Loucy (cell line): ENCODE measurements at regions not wholly inside any gene's neighbourhood (a gene's known extent, or its start where the extent isn't known, plus 50 kb on each side); places are given as distances from the start of the nearest gene placed in this dataset.

Experiments used
- H2AFZ ChIP-seq: fragments of 200-600 bp; sonication (generic); 2 replicates; pipeline ENCODE4 v1.6.0; 2016; ENCODE audit warnings: antibody characterized with exemption, mild to moderate bottlenecking, low read length, moderate library complexity
- H3F3A ChIP-seq: fragments of 200-600 bp; 2 replicates; pipeline ENCODE4 v1.6.0; 2016; ENCODE audit warnings: antibody characterized with exemption, low read depth, mild to moderate bottlenecking
- H3K27me3 ChIP-seq: fragments of 200-600 bp; sonication (generic); 2 replicates; pipeline ENCODE4 v1.6.1; 2014; ENCODE audit warnings: low read length, mild to moderate bottlenecking; ENCODE audit not compliant: insufficient read depth, poor library complexity, severe bottlenecking
- H3K36me3 ChIP-seq: fragments of 200-600 bp; sonication (generic); 2 replicates; pipeline ENCODE4 v1.6.1; 2016; ENCODE audit warnings: low read length; ENCODE audit not compliant: insufficient read depth
- H3K4me1 ChIP-seq: fragments of 200-600 bp; sonication (generic); 2 replicates; pipeline ENCODE4 v1.5.1; 2014; ENCODE audit warnings: low read length, mild to moderate bottlenecking; ENCODE audit not compliant: insufficient read depth, poor library complexity, severe bottlenecking
- H3K4me2 ChIP-seq: fragments of 200-600 bp; sonication (generic); 2 replicates; pipeline ENCODE4 v1.6.0; 2014; ENCODE audit warnings: antibody characterized with exemption, low read length, low read depth, mild to moderate bottlenecking; ENCODE audit not compliant: poor library complexity, severe bottlenecking
- H3K4me3 ChIP-seq: fragments of 200-600 bp; sonication (generic); 2 replicates; pipeline ENCODE4 v1.5.1; 2014; ENCODE audit warnings: low read length, mild to moderate bottlenecking, mixed read lengths; ENCODE audit not compliant: poor library complexity, severe bottlenecking
- H3K79me2 ChIP-seq: fragments of 200-600 bp; sonication (generic); 2 replicates; pipeline ENCODE4 v1.6.1; 2014; ENCODE audit warnings: low read length; ENCODE audit not compliant: insufficient read depth
- H3K9ac ChIP-seq: fragments of 200-600 bp; sonication (generic); 2 replicates; pipeline ENCODE4 v1.6.0; 2014; ENCODE audit warnings: mild to moderate bottlenecking, low read depth, low read length, moderate library complexity; ENCODE audit not compliant: poor library complexity, severe bottlenecking
- H3K9me2 ChIP-seq: fragments of 200-600 bp; sonication (generic); replicated peaks from 2 replicates; pipeline ENCODE4 v1.6.1; 2016; ENCODE audit warnings: low read depth, low read length, mixed read lengths
- H3K9me3 ChIP-seq: fragments of 200-600 bp; sonication (generic); 2 replicates; pipeline ENCODE4 v1.6.1; 2014; ENCODE audit warnings: mild to moderate bottlenecking, antibody characterized with exemption, low read length, low read depth; ENCODE audit not compliant: insufficient read depth
- H4K20me1 ChIP-seq: fragments of 200-600 bp; sonication (generic); 2 replicates; pipeline ENCODE4 v1.6.0; 2014; ENCODE audit warnings: antibody characterized with exemption, low read length, mild to moderate bottlenecking; ENCODE audit not compliant: insufficient read depth, poor library complexity, severe bottlenecking
- CTCF ChIP-seq: fragments of 200-600 bp; sonication (generic); conservative IDR thresholded peaks from 2 replicates; pipeline ENCODE4 v1.5.1; 2014; ENCODE audit warnings: mild to moderate bottlenecking, antibody characterized with exemption, low read length
- EZH2phosphoT487 ChIP-seq: fragments of 200-600 bp; IDR thresholded peaks from 2 replicates; pipeline ENCODE4 v1.6.1; 2018; ENCODE audit warnings: antibody characterized with exemption, mild to moderate bottlenecking, moderate library complexity, borderline replicate concordance

- Histone ChIP-seq H3K36me3 (no peaks in the 10 kb centered on the region), H3F3A (no peaks in the 10 kb centered on the region), H3K27me3 (no peaks in the 10 kb centered on the region), H2AFZ (no peak overlapping the region), H3K4me3 (no peak overlapping the region), H3K79me2 (no peaks in the 10 kb centered on the region), H3K4me2 (no peak overlapping the region), H3K9ac (no peak overlapping the region), H3K9me2 (no peaks in the 10 kb centered on the region; the same call in 1 of the 2 replicates), H4K20me1 (no peaks in the 10 kb centered on the region), H3K9me3 (no peaks in the 10 kb centered on the region), H3K4me1 (no peaks in the 10 kb centered on the region)
- no peak for TF ChIP-seq CTCF
- TF ChIP-seq EZH2phosphoT487: no peak
Measured at GRCh38 chr4:181525634-181526033, 717.6 kb upstream of the TENM3 start.

GRCh38 chr4:181528570-181529184 lies 714.5 kb upstream of the TENM3 start:
- Histone ChIP-seq H3K4me2 (no peak overlapping the region), H3K9me2 (no peaks in the 10 kb centered on the region), H3K4me1 (no peaks in the 10 kb centered on the region), H3K79me2 (no peaks in the 10 kb centered on the region), H3K9ac (no peak overlapping the region), H2AFZ (no peak overlapping the region), H3F3A (no peaks in the 10 kb centered on the region), H3K36me3 (no peaks in the 10 kb centered on the region), H4K20me1 (no peaks in the 10 kb centered on the region), H3K9me3 (no peaks in the 10 kb centered on the region), H3K4me3 (no peak overlapping the region), H3K27me3 (no peaks in the 10 kb centered on the region)
- TF ChIP-seq EZH2phosphoT487 (no peak), CTCF (peak; percentile 97)

GRCh38 chr4:181529537-181529936 lies 713.7 kb upstream of the TENM3 start:
- H3K9me3 ChIP-seq: no peaks in the 10 kb centered on the region
- no peaks in the 10 kb centered on the region for H3K4me1 ChIP-seq
- H3K27me3 ChIP-seq: no peaks in the 10 kb centered on the region
- no peaks in the 10 kb centered on the region for H4K20me1 ChIP-seq
- no peak overlapping the region for H3K4me2 ChIP-seq
- H3K9me2 ChIP-seq: no peaks in the 10 kb centered on the region
- H2AFZ ChIP-seq: no peak overlapping the region
- H3F3A ChIP-seq: no peaks in the 10 kb centered on the region
- H3K9ac ChIP-seq: no peak overlapping the region
- no peaks in the 10 kb centered on the region for H3K36me3 ChIP-seq
- no peak overlapping the region for H3K4me3 ChIP-seq
- no peaks in the 10 kb centered on the region for H3K79me2 ChIP-seq
- no peak for TF ChIP-seq CTCF
- no peak for TF ChIP-seq EZH2phosphoT487
